ENCODE measurements at regions not wholly inside any gene's neighbourhood (a gene's known extent, or its start where the extent isn't known, plus 50 kb on each side); places are given as distances from the start of the nearest gene placed in this dataset.

- no peaks in the 10 kb centered on the region for H3K79me2 ChIP-seq (ENCODE audit: low read depth)
- Mint-ChIP-seq H3K36me3 (no peaks in the 10 kb centered on the region), H3K9me3 (no peaks in the 10 kb centered on the region), H3K4me1 (peaks cover 15% of the 10 kb centered on the region), H3K27me3 (ENCODE audit: insufficient read depth, low read depth) (peaks cover 5% of the 10 kb centered on the region), H3K27ac (no peak overlapping the region), H3K4me3 (no peak overlapping the region)
- H3K9ac ChIP-seq = no peak overlapping the region
- no peak for DNase-seq (ENCODE audit: low spot score)
- H3K4me3 ChIP-seq = no peak overlapping the region
- no peaks in the 10 kb centered on the region for H4K20me1 ChIP-seq (ENCODE audit: low read depth)
- H3K27ac ChIP-seq = no peak overlapping the region
- H3K36me3 ChIP-seq = no peaks in the 10 kb centered on the region
- no peak overlapping the region for H3K4me2 ChIP-seq
- H2AFZ ChIP-seq (replicated peaks) = no peak overlapping the region
- H3K9me3 ChIP-seq (ENCODE audit: low read depth) = no peaks in the 10 kb centered on the region
- TF ChIP-seq CTCF (IDR thresholded peaks at IDR 0.05) (no peak), EZH2 (IDR thresholded peaks at IDR 0.05) (no peak), EZH2phosphoT487 (IDR thresholded peaks at IDR 0.05) (no peak)
- no peaks in the 10 kb centered on the region for H3K27me3 ChIP-seq
- H3F3A ChIP-seq (ENCODE audit: low read depth) = no peaks in the 10 kb centered on the region
- H3K4me1 ChIP-seq = peaks cover 7% of the 10 kb centered on the region
Observed at GRCh38 chr7:135827391-135827790, 78.8 kb upstream of the FAM180A start.

GRCh38 chr7:135825406-135825805 lies 76.8 kb upstream of the FAM180A start:
- H4K20me1 ChIP-seq (ENCODE audit: low read depth) = no peaks in the 10 kb centered on the region
- TF ChIP-seq EZH2phosphoT487 (IDR thresholded peaks at IDR 0.05) (no peak), EZH2 (IDR thresholded peaks at IDR 0.05) (no peak), CTCF (IDR thresholded peaks at IDR 0.05) (peak; percentile 18)
- H3K27ac Mint-ChIP-seq = no peak overlapping the region
- H3K27ac ChIP-seq = no peak overlapping the region
- no peaks in the 10 kb centered on the region for H3K27me3 ChIP-seq
- H2AFZ ChIP-seq (replicated peaks) = no peak overlapping the region
- H3F3A ChIP-seq (ENCODE audit: low read depth) = no peaks in the 10 kb centered on the region
- peaks cover 2% of the 10 kb centered on the region for H3K27me3 Mint-ChIP-seq (ENCODE audit: insufficient read depth, low read depth)
- H3K36me3 ChIP-seq = no peaks in the 10 kb centered on the region
- no peaks in the 10 kb centered on the region for H3K9me3 Mint-ChIP-seq
- H3K4me3 ChIP-seq = no peak overlapping the region
- peak; percentile 15 for DNase-seq (ENCODE audit: low spot score)
- H3K9me3 ChIP-seq (ENCODE audit: low read depth) = no peaks in the 10 kb centered on the region
- H3K9ac ChIP-seq = no peak overlapping the region
- no peak overlapping the region for H3K4me3 Mint-ChIP-seq
- no peaks in the 10 kb centered on the region for H3K36me3 Mint-ChIP-seq
- no peaks in the 10 kb centered on the region for H3K79me2 ChIP-seq (ENCODE audit: low read depth)
- H3K4me2 ChIP-seq = no peak overlapping the region
- H3K4me1 ChIP-seq = peaks cover 7% of the 10 kb centered on the region
- peaks cover 15% of the 10 kb centered on the region for H3K4me1 Mint-ChIP-seq

- no peaks in the 10 kb centered on the region for H3K9me3 Mint-ChIP-seq
- no peak overlapping the region for H3K4me2 ChIP-seq
- H3K9ac ChIP-seq = no peak overlapping the region
- no peaks in the 10 kb centered on the region for H4K20me1 ChIP-seq (ENCODE audit: low read depth)
- TF ChIP-seq EZH2phosphoT487 (IDR thresholded peaks at IDR 0.05) (no peak), EZH2 (IDR thresholded peaks at IDR 0.05) (no peak), CTCF (IDR thresholded peaks at IDR 0.05) (no peak)
- no peak overlapping the region for H3K27ac ChIP-seq
- no peaks in the 10 kb centered on the region for H3K9me3 ChIP-seq (ENCODE audit: low read depth)
- no peaks in the 10 kb centered on the region for H3F3A ChIP-seq (ENCODE audit: low read depth)
- H2AFZ ChIP-seq (replicated peaks) = no peak overlapping the region
- H3K4me1 ChIP-seq = no peaks in the 10 kb centered on the region
- H3K4me3 Mint-ChIP-seq = no peak overlapping the region
- no peaks in the 10 kb centered on the region for H3K79me2 ChIP-seq (ENCODE audit: low read depth)
- DNase-seq (ENCODE audit: low spot score) = no peak
- H3K4me3 ChIP-seq = no peak overlapping the region
- peaks cover 2% of the 10 kb centered on the region for H3K27me3 Mint-ChIP-seq (ENCODE audit: insufficient read depth, low read depth)
- no peak overlapping the region for H3K27ac Mint-ChIP-seq
- H3K27me3 ChIP-seq = no peaks in the 10 kb centered on the region
- H3K36me3 Mint-ChIP-seq = no peaks in the 10 kb centered on the region
- no peaks in the 10 kb centered on the region for H3K36me3 ChIP-seq
- H3K4me1 Mint-ChIP-seq = peaks cover 3% of the 10 kb centered on the region
Observed at GRCh38 chr7:135822376-135822775, 73.8 kb upstream of the FAM180A start.
